WTC11 (cell line): ENCODE measurements at regions not wholly inside any gene's neighbourhood (a gene's known extent, or its start where the extent isn't known, plus 50 kb on each side); places are given as distances from the start of the nearest gene placed in this dataset.

Experiments used
- ATAC-seq: fragments of 200-7000 bp; cut with Tn5 transposase; 2 replicates; pipeline ENCODE4 v1.10.0; 2021; ENCODE audit warnings: mild to moderate bottlenecking, moderate library complexity
- CTCF ChIA-PET: fragments of 300-600 bp; sonication (Branson Sonifier 250); formaldehyde crosslinking; loops from one replicate; lab custom pipeline; 2021; ENCODE audit warnings: antibody characterized with exemption; lab: Charles Lee
- POLR2A ChIA-PET: fragments of 350-600 bp; sonication (Branson Sonifier 250); formaldehyde crosslinking; loops from one replicate; lab custom pipeline; 2021; ENCODE audit warnings: antibody characterized with exemption; lab: Charles Lee
- DNase-seq: peaks from one replicate; pipeline ENCODE4 v3.0.0; 2021; ENCODE audit warnings: low spot score
- H3K27ac Mint-ChIP-seq: 2 replicates; pipeline ENCODE4 v1.8.0; 2021; ENCODE audit warnings: mixed read lengths
- H3K27me3 Mint-ChIP-seq: 2 replicates; pipeline ENCODE4 v1.8.0; 2021; ENCODE audit warnings: low read depth, mild to moderate bottlenecking, moderate library complexity, mixed read lengths
- H3K36me3 Mint-ChIP-seq: 2 replicates; pipeline ENCODE4 v1.8.0; 2021; ENCODE audit warnings: mixed read lengths
- H3K4me1 Mint-ChIP-seq: 2 replicates; pipeline ENCODE4 v1.8.0; 2022; ENCODE audit warnings: mixed read lengths
- H3K4me3 Mint-ChIP-seq: 2 replicates; pipeline ENCODE4 v1.8.0; 2021; ENCODE audit warnings: mild to moderate bottlenecking, moderate library complexity, mixed read lengths
- H3K9me3 Mint-ChIP-seq: 2 replicates; pipeline ENCODE4 v1.8.0; 2021; ENCODE audit warnings: mixed read lengths
- CBFB ChIP-seq: sonication (generic); formaldehyde crosslinking; IDR thresholded peaks from 2 replicates; pipeline ENCODE4 v1.8.1; 2022; ENCODE audit warnings: mild to moderate bottlenecking, low read depth, missing genetic modification reagents
- CREB1 ChIP-seq: sonication (generic); formaldehyde crosslinking; IDR thresholded peaks from 2 replicates; pipeline ENCODE4 v1.8.0; 2023; ENCODE audit warnings: mild to moderate bottlenecking, missing genetic modification reagents
- ETV6 ChIP-seq: sonication (generic); formaldehyde crosslinking; IDR thresholded peaks from 2 replicates; pipeline ENCODE4 v1.8.1; 2022; ENCODE audit warnings: mild to moderate bottlenecking, missing genetic modification reagents
- FOXP1 ChIP-seq: sonication (generic); formaldehyde crosslinking; IDR thresholded peaks from 2 replicates; pipeline ENCODE4 v1.8.0; 2022; ENCODE audit warnings: missing genetic modification reagents, mild to moderate bottlenecking, moderate library complexity, borderline replicate concordance
- GTF2I ChIP-seq: fragments of 250-450 bp; sonication (Bioruptor Pico); conservative IDR thresholded peaks from 2 replicates; pipeline ENCODE4 v1.4.0; 2021; ENCODE audit warnings: mild to moderate bottlenecking
- HMGA2 ChIP-seq: fragments of 250-450 bp; sonication (Bioruptor Pico); IDR thresholded peaks from 2 replicates; pipeline ENCODE4 v1.4.0; 2021; ENCODE audit warnings: mild to moderate bottlenecking, moderate library complexity
- MYBL2 ChIP-seq: sonication (generic); formaldehyde crosslinking; IDR thresholded peaks from 2 replicates; pipeline ENCODE4 v1.8.1; 2023; ENCODE audit warnings: mild to moderate bottlenecking, moderate library complexity, missing genetic modification reagents
- PRRX2 ChIP-seq: fragments of 250-450 bp; sonication (Bioruptor Pico); IDR thresholded peaks from 2 replicates; pipeline ENCODE4 v1.8.0; 2021; ENCODE audit warnings: mild to moderate bottlenecking
- RELA ChIP-seq: sonication (generic); formaldehyde crosslinking; IDR thresholded peaks from 2 replicates; pipeline ENCODE4 v1.8.1; 2022; ENCODE audit warnings: missing genetic modification reagents, mild to moderate bottlenecking, borderline replicate concordance
- SP1 ChIP-seq: sonication (generic); formaldehyde crosslinking; conservative IDR thresholded peaks from 2 replicates; pipeline ENCODE4 v1.8.1; 2022; ENCODE audit warnings: missing genetic modification reagents
- TCF7 ChIP-seq: sonication (generic); formaldehyde crosslinking; IDR thresholded peaks from 2 replicates; pipeline ENCODE4 v1.8.0; 2022; ENCODE audit warnings: mild to moderate bottlenecking, low read depth, missing genetic modification reagents, moderate library complexity
- TEAD1 ChIP-seq: sonication (generic); formaldehyde crosslinking; IDR thresholded peaks from 2 replicates; pipeline ENCODE4 v1.8.0; 2022; ENCODE audit warnings: mild to moderate bottlenecking, missing genetic modification reagents
- TP53 ChIP-seq: sonication (generic); formaldehyde crosslinking; IDR thresholded peaks from 2 replicates; pipeline ENCODE4 v1.8.1; 2023; ENCODE audit warnings: mild to moderate bottlenecking, missing genetic modification reagents
- ZNF121 ChIP-seq: sonication (generic); formaldehyde crosslinking; IDR thresholded peaks from 2 replicates; pipeline ENCODE4 v1.8.0; 2023; ENCODE audit warnings: missing genetic modification reagents
- ZNF396 ChIP-seq: fragments of 250-450 bp; sonication (Bioruptor Pico); IDR thresholded peaks from 2 replicates; pipeline ENCODE4 v1.8.0; 2021; ENCODE audit warnings: mild to moderate bottlenecking, moderate library complexity, borderline replicate concordance
- ZNF671 ChIP-seq: fragments of 250-450 bp; sonication (Bioruptor Pico); IDR thresholded peaks from 2 replicates; pipeline ENCODE4 v1.8.0; 2021; ENCODE audit warnings: mild to moderate bottlenecking
- TF ChIP-seq, protein P1 (sequence below): sonication (generic); formaldehyde crosslinking; IDR thresholded peaks from 2 replicates; pipeline ENCODE4 v1.8.1; 2022; ENCODE audit warnings: low read depth, mild to moderate bottlenecking, moderate library complexity, missing genetic modification reagents, borderline replicate concordance
- TF ChIP-seq, protein P2 (sequence below): fragments of 250-450 bp; sonication (Bioruptor Pico); IDR thresholded peaks from 2 replicates; pipeline ENCODE4 v1.9.0; 2021; ENCODE audit warnings: mild to moderate bottlenecking, borderline replicate concordance
- TF ChIP-seq, protein P3 (sequence below): sonication (generic); formaldehyde crosslinking; IDR thresholded peaks from 2 replicates; pipeline ENCODE4 v1.8.0; 2022; ENCODE audit warnings: mild to moderate bottlenecking, missing genetic modification reagents
- TF ChIP-seq, protein P4 (sequence below): fragments of 250-450 bp; sonication (Bioruptor Pico); IDR thresholded peaks from 2 replicates; pipeline ENCODE4 v1.9.0; 2021; ENCODE audit warnings: mild to moderate bottlenecking
- TF ChIP-seq, protein P5 (sequence below): sonication (generic); formaldehyde crosslinking; IDR thresholded peaks from 2 replicates; pipeline ENCODE4 v1.8.1; 2022; ENCODE audit warnings: mild to moderate bottlenecking, moderate library complexity, missing genetic modification reagents

DNA sequence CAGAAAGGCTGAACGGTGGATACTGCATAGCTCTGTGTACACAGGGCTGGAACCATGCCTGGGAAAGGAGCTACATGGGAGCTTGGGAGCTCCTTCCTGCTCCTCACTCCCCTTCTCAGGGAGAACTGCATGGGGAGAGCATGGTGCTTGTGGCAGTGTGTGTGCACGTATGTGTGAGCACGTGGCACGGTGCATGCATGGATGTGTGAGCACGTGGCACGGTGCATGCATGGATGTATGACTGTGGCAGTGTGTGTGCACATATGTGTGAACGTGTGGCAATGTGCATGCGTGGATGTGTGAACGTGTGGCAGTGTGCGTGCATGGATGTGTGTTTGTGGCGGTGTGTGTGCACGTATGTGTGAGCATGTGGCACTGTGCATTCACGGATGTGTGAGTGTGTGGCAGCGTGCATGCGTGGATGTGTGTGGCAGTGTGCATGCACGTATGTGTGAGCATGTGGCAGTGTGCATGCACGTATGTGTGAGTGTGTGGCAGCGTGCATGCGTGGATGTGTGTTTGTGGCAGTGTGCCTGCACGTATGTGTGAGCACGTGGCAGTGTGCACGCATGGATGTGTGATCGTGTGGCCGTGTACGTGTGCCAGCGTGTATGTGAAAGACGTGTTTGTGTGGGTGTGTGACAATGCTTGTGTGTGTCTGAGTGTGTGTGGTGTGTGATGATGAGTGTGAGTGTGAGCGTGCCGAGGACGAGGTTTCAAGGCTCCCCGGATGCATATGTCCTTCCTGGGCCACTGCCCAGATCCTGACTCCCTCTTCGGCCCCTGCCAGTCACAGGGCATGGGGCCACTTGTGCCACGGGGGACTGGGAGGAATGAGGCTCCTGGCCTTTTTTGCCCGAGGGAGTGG lies 52.4 kb upstream of the JPH3 start:
- POLR2A ChIA-PET = interaction anchor here (0.6 kb wide), 1 partner anchor 27 kb away, joined by 3 read pairs; no protein-coding TSS in a partner anchor
- ATAC-seq = no peak

DNA sequence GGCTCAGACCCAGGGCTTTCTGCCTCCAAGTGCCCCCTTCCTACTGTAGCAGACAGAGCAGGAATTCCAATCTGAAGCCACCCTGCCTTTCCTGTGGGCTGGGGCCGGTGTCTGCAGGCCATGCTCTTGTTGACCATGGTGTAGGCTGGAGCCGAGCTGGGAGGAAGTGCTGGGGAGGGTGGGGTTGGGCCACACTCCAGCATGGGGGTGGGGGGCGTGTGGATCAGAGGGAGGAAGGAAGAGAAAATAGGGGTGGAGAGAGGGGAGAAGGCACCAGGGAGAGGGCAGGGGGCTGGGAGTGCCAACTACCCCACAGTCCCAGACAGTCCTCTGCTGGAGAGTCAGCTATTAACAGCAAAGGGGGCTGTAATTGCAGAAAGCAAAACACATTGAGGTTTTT lies 54.3 kb upstream of the JPH3 start:
- CTCF ChIA-PET = interaction anchor here (4.0 kb wide), 1 partner anchor 23 kb away, joined by 15 read pairs; no protein-coding TSS in a partner anchor

More for the DNA sequence above, 52.4 kb upstream of the JPH3 start:
- CTCF ChIA-PET = interaction anchor here (0.7 to 4.0 kb wide), 6 partner anchors 11 to 87 kb away, joined by 5 to 16 read pairs (median 7); no protein-coding TSS in a partner anchor
- H3K4me3 Mint-ChIP-seq = no peak overlapping the region
- TF ChIP-seq, protein P1, sequence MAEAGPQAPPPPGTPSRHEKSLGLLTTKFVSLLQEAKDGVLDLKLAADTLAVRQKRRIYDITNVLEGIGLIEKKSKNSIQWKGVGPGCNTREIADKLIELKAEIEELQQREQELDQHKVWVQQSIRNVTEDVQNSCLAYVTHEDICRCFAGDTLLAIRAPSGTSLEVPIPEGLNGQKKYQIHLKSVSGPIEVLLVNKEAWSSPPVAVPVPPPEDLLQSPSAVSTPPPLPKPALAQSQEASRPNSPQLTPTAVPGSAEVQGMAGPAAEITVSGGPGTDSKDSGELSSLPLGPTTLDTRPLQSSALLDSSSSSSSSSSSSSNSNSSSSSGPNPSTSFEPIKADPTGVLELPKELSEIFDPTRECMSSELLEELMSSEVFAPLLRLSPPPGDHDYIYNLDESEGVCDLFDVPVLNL = 0 out of 2 replicates have a peak, but pooled peaks have one; percentile 52
- TF ChIP-seq TP53 (CRISPR knock-in tag) (no peak), FOXP1 (CRISPR knock-in tag) (0 out of 2 replicates have a peak, but pooled peaks have one; percentile 57), ZNF121 (CRISPR knock-in tag) (0 out of 2 replicates have a peak, but pooled peaks have one; percentile 1)
- TF ChIP-seq, all 79 proteins: peak for 3
- H3K27me3 Mint-ChIP-seq = peaks cover 6% of the 10 kb centered on the region
- peaks cover 11% of the 10 kb centered on the region for H3K36me3 Mint-ChIP-seq
- peaks cover 15% of the 10 kb centered on the region for H3K9me3 Mint-ChIP-seq
- H3K4me1 Mint-ChIP-seq = no peaks in the 10 kb centered on the region
- no peak for DNase-seq
- no peak overlapping the region for H3K27ac Mint-ChIP-seq

More for the DNA sequence above, 54.3 kb upstream of the JPH3 start:
- peaks cover 11% of the 10 kb centered on the region for H3K36me3 Mint-ChIP-seq
- ATAC-seq (no peak), DNase-seq (no peak)
- peaks cover 6% of the 10 kb centered on the region for H3K27me3 Mint-ChIP-seq
- no peaks in the 10 kb centered on the region for H3K4me1 Mint-ChIP-seq
- no peak overlapping the region for H3K4me3 Mint-ChIP-seq
- H3K27ac Mint-ChIP-seq = no peak overlapping the region
- POLR2A ChIA-PET = no interaction called here
- H3K9me3 Mint-ChIP-seq = peaks cover 15% of the 10 kb centered on the region
- no peak for TF ChIP-seq ZNF396 (CRISPR knock-in tag)
- TF ChIP-seq TCF7 (CRISPR knock-in tag) = no peak
- no peak for TF ChIP-seq SP1
- no peak for TF ChIP-seq CBFB
- TF ChIP-seq, protein P2, sequence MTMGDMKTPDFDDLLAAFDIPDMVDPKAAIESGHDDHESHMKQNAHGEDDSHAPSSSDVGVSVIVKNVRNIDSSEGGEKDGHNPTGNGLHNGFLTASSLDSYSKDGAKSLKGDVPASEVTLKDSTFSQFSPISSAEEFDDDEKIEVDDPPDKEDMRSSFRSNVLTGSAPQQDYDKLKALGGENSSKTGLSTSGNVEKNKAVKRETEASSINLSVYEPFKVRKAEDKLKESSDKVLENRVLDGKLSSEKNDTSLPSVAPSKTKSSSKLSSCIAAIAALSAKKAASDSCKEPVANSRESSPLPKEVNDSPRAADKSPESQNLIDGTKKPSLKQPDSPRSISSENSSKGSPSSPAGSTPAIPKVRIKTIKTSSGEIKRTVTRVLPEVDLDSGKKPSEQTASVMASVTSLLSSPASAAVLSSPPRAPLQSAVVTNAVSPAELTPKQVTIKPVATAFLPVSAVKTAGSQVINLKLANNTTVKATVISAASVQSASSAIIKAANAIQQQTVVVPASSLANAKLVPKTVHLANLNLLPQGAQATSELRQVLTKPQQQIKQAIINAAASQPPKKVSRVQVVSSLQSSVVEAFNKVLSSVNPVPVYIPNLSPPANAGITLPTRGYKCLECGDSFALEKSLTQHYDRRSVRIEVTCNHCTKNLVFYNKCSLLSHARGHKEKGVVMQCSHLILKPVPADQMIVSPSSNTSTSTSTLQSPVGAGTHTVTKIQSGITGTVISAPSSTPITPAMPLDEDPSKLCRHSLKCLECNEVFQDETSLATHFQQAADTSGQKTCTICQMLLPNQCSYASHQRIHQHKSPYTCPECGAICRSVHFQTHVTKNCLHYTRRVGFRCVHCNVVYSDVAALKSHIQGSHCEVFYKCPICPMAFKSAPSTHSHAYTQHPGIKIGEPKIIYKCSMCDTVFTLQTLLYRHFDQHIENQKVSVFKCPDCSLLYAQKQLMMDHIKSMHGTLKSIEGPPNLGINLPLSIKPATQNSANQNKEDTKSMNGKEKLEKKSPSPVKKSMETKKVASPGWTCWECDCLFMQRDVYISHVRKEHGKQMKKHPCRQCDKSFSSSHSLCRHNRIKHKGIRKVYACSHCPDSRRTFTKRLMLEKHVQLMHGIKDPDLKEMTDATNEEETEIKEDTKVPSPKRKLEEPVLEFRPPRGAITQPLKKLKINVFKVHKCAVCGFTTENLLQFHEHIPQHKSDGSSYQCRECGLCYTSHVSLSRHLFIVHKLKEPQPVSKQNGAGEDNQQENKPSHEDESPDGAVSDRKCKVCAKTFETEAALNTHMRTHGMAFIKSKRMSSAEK (CRISPR knock-in tag) = no peak
- TF ChIP-seq HMGA2 = no peak
- TF ChIP-seq MYBL2 (CRISPR knock-in tag) = no peak
- no peak for TF ChIP-seq CREB1 (CRISPR knock-in tag)
- TF ChIP-seq, protein P3, sequence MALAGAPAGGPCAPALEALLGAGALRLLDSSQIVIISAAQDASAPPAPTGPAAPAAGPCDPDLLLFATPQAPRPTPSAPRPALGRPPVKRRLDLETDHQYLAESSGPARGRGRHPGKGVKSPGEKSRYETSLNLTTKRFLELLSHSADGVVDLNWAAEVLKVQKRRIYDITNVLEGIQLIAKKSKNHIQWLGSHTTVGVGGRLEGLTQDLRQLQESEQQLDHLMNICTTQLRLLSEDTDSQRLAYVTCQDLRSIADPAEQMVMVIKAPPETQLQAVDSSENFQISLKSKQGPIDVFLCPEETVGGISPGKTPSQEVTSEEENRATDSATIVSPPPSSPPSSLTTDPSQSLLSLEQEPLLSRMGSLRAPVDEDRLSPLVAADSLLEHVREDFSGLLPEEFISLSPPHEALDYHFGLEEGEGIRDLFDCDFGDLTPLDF (CRISPR knock-in tag) = no peak
- TF ChIP-seq, protein P4, sequence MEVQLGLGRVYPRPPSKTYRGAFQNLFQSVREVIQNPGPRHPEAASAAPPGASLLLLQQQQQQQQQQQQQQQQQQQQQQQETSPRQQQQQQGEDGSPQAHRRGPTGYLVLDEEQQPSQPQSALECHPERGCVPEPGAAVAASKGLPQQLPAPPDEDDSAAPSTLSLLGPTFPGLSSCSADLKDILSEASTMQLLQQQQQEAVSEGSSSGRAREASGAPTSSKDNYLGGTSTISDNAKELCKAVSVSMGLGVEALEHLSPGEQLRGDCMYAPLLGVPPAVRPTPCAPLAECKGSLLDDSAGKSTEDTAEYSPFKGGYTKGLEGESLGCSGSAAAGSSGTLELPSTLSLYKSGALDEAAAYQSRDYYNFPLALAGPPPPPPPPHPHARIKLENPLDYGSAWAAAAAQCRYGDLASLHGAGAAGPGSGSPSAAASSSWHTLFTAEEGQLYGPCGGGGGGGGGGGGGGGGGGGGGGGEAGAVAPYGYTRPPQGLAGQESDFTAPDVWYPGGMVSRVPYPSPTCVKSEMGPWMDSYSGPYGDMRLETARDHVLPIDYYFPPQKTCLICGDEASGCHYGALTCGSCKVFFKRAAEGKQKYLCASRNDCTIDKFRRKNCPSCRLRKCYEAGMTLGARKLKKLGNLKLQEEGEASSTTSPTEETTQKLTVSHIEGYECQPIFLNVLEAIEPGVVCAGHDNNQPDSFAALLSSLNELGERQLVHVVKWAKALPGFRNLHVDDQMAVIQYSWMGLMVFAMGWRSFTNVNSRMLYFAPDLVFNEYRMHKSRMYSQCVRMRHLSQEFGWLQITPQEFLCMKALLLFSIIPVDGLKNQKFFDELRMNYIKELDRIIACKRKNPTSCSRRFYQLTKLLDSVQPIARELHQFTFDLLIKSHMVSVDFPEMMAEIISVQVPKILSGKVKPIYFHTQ = no peak
- no peak for TF ChIP-seq GTF2I (CRISPR knock-in tag)
- no peak for TF ChIP-seq PRRX2
- TF ChIP-seq ETV6 = no peak
- no peak for TF ChIP-seq TEAD1
- no peak for TF ChIP-seq ZNF671
- TF ChIP-seq RELA = no peak
- TF ChIP-seq, protein P5, sequence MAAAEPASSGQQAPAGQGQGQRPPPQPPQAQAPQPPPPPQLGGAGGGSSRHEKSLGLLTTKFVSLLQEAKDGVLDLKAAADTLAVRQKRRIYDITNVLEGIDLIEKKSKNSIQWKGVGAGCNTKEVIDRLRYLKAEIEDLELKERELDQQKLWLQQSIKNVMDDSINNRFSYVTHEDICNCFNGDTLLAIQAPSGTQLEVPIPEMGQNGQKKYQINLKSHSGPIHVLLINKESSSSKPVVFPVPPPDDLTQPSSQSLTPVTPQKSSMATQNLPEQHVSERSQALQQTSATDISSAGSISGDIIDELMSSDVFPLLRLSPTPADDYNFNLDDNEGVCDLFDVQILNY (CRISPR knock-in tag) = no peak
